ENCODE measurements at regions not wholly inside any gene's neighbourhood (a gene's known extent, or its start where the extent isn't known, plus 50 kb on each side); places are given as distances from the start of the nearest gene placed in this dataset.

DNA sequence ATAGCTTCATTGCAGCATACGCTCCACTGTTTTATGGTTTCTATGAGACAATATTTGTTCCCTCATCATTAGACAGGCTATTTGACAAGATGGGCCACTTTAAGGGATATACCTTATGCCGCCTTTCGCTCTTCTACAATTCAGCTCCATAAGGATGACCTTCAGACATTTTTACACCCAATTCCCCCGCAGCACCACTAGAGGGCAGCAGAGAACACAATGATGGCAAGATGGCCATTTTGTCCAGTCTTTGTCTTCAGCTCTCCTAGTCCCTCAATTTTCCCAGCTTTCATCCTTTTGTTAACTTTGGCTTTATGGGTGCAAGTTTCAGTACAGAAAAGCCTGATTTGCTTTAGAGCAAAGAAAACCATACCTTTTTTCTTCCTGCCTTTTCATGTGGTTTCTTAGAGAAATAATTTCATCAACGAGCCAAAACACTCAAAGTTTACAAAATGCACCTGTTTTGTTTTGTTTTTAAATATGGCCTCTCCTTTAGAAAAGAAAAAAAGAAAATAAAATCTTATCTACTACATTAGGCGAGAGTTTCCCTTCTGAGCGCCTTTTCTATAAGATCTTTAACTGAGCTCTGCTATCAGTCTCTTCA, 355.3 kb downstream of the TOX3 start:
- no peaks in the 10 kb centered on the region for H3K9me3 ChIP-seq (ENCODE audit: control insufficient read depth, low read length)
- H3K4me1 ChIP-seq (ENCODE audit: control insufficient read depth, insufficient read depth, low read length) = no peaks in the 10 kb centered on the region
- H3K27me3 ChIP-seq (ENCODE audit: control insufficient read depth, insufficient read depth, low read length, poor library complexity, severe bottlenecking) = no peaks in the 10 kb centered on the region
- H3K27ac ChIP-seq (ENCODE audit: insufficient read depth, low read depth, low read length, poor library complexity, severe bottlenecking) = no peak overlapping the region
- no peak overlapping the region for H3K4me3 ChIP-seq (ENCODE audit: insufficient read depth, low read depth, low read length)
- 60 to 61% methylated on average over 6 to 7 of the region's 7 CpGs for WGBS, 2 experiments
- no peaks in the 10 kb centered on the region for H3K36me3 ChIP-seq (ENCODE audit: control insufficient read depth, insufficient read depth, low read length)

DNA sequence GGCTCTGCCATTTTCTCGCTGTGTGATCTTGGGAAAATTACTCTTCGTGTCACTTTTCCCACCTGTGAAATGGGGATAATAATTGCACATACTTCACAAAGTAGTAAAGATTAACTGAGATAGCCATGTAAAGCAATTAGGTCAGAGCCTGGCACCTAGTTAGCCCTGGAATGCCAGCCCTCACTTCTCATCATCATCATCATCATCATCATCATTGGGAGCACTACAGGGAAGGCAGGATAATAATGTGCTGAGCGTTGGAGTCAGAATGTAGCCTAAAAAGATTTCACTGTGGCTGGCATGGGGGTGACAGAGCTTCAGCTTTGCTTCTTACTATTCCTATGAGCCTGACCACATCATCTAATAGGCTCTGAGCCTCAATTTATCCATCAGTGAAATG, 362.6 kb downstream of the TOX3 start:
- no peaks in the 10 kb centered on the region for H3K36me3 ChIP-seq (ENCODE audit: control insufficient read depth, insufficient read depth, low read length)
- no peak overlapping the region for H3K4me3 ChIP-seq (ENCODE audit: insufficient read depth, low read depth, low read length)
- no peaks in the 10 kb centered on the region for H3K27me3 ChIP-seq (ENCODE audit: control insufficient read depth, insufficient read depth, low read length, poor library complexity, severe bottlenecking)
- no peaks in the 10 kb centered on the region for H3K9me3 ChIP-seq (ENCODE audit: control insufficient read depth, low read length)
- H3K4me1 ChIP-seq (ENCODE audit: control insufficient read depth, insufficient read depth, low read length) = no peaks in the 10 kb centered on the region
- 98 to 100% methylated on average over 2 to 3 of the region's 3 CpGs for WGBS, 2 experiments
- H3K27ac ChIP-seq (ENCODE audit: insufficient read depth, low read depth, low read length, poor library complexity, severe bottlenecking) = no peak overlapping the region

DNA sequence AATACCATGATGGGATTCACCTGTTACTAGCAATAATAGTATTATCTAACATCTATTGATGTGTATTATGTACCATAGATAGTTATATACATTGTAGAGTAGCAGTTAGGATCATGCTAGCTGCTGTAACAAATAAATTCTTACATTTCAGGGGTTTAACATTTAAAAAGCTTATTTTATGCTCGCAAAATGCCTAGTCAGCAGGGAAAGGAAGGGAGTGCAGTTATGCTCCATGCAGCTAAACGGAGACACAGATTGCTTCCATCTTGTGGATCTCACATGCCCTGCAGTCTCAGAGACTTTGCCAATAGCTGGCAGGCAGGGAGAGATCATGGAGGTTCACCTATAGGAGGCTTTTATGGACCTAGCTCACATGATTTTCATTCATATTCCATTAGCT, 364.1 kb downstream of the TOX3 start:
- Histone ChIP-seq H3K4me1 (ENCODE audit: control insufficient read depth, insufficient read depth, low read length) (no peaks in the 10 kb centered on the region), H3K9me3 (ENCODE audit: control insufficient read depth, low read length) (no peaks in the 10 kb centered on the region), H3K4me3 (ENCODE audit: insufficient read depth, low read depth, low read length) (no peak overlapping the region), H3K36me3 (ENCODE audit: control insufficient read depth, insufficient read depth, low read length) (no peaks in the 10 kb centered on the region), H3K27me3 (ENCODE audit: control insufficient read depth, insufficient read depth, low read length, poor library complexity, severe bottlenecking) (no peaks in the 10 kb centered on the region), H3K27ac (ENCODE audit: insufficient read depth, low read depth, low read length, poor library complexity, severe bottlenecking) (no peak overlapping the region)
- WGBS, 2 experiments = 93 to 96% methylated on average over 2 of the region's 2 CpGs

DNA sequence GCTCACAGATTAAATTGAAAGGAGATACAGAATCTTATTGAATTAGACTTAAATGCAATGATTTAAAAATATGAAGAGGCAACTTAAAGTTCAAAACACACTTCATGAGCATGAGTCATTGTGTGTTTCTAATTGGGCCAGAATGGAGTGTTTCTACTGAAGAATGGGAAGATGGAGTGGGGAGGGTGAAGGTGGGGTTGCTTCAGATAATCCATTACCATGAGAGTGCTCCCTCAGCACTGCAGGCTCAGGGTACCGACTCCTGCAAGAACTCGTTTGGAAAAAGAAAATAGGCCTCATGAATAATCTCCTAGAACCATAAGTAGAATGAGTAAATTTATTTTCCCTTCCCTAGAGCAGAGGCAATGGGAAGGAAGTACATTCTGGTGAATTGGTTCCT, 372.8 kb downstream of the TOX3 start:
- no peak overlapping the region for H3K4me3 ChIP-seq (ENCODE audit: insufficient read depth, low read depth, low read length)
- no peaks in the 10 kb centered on the region for H3K9me3 ChIP-seq (ENCODE audit: control insufficient read depth, low read length)
- no peaks in the 10 kb centered on the region for H3K36me3 ChIP-seq (ENCODE audit: control insufficient read depth, insufficient read depth, low read length)
- H3K4me1 ChIP-seq (ENCODE audit: control insufficient read depth, insufficient read depth, low read length) = no peaks in the 10 kb centered on the region
- no peaks in the 10 kb centered on the region for H3K27me3 ChIP-seq (ENCODE audit: control insufficient read depth, insufficient read depth, low read length, poor library complexity, severe bottlenecking)
- no peak overlapping the region for H3K27ac ChIP-seq (ENCODE audit: insufficient read depth, low read depth, low read length, poor library complexity, severe bottlenecking)
- 83% methylated on average over 2 of the region's 2 CpGs; no CpG with 5 or more reads in 1 of the 2 experiments for WGBS, 2 experiments

DNA sequence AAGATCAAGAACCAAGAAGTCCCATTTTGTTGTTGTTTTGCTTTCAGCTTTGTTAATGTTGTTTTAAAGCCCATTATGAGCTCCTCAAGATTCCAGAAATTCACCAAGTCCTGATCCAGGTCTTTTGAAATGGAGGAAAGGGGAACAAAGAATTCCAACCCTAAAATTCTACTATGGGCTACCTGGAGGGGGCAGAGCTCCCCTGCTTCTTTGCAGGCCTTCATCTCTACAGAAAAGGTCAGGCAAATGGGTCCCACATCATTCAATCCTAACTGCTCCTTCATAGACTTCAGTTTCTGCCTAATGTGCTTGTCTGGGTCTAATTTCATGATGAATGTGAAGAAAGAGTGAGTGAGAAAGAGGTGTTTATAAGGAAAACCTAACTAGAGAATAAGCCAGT, 375.5 kb downstream of the TOX3 start:
- no peaks in the 10 kb centered on the region for H3K9me3 ChIP-seq (ENCODE audit: control insufficient read depth, low read length)
- no peaks in the 10 kb centered on the region for H3K4me1 ChIP-seq (ENCODE audit: control insufficient read depth, insufficient read depth, low read length)
- no peak overlapping the region for H3K4me3 ChIP-seq (ENCODE audit: insufficient read depth, low read depth, low read length)
- no peaks in the 10 kb centered on the region for H3K36me3 ChIP-seq (ENCODE audit: control insufficient read depth, insufficient read depth, low read length)
- H3K27me3 ChIP-seq (ENCODE audit: control insufficient read depth, insufficient read depth, low read length, poor library complexity, severe bottlenecking) = no peaks in the 10 kb centered on the region
- no peak overlapping the region for H3K27ac ChIP-seq (ENCODE audit: insufficient read depth, low read depth, low read length, poor library complexity, severe bottlenecking)

DNA sequence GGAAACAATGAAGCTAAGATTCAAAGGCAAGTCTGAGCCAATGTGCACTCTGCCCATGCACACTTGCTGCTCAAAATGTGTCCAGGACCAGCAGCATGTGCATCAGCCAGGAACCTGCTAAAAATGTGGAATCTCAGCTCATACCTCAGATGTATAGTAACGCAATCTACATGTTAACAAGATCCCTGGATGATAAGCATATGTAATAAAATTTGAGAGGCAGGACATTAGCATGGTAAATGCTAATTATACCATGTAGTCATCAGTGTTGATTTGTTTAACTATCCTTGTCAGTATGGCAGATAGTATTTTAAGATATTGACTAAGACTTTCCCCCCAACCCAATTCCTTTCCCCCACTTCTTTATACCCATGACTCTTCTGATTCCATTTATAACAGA, 379.6 kb downstream of the TOX3 start:
- Histone ChIP-seq H3K4me3 (ENCODE audit: insufficient read depth, low read depth, low read length) (no peak overlapping the region), H3K36me3 (ENCODE audit: control insufficient read depth, insufficient read depth, low read length) (no peaks in the 10 kb centered on the region)
- WGBS, 2 experiments = 100% methylated on average over 1 of the region's 1 CpG; no CpG with 5 or more reads in 1 of the 2 experiments

DNA sequence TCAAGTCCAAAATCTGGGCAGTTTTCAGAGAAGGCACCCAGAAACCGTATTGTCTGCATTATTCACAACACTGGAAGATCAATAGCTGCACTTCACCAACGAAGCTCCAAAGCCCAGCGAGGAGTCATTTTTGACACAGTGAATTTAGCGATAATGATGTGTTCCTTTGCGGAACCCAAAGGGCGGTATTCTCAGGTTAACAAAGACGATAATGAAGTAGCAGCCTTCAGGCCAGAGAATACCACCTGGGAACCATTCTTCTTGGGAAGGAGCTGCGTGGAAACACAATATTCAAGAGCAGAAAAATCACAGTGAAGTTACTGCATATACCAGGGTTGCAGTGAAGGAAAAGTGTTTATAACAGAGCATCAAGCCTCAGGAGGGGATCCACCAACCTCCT, 381.0 kb downstream of the TOX3 start:
- Histone ChIP-seq H3K36me3 (ENCODE audit: control insufficient read depth, insufficient read depth, low read length) (no peaks in the 10 kb centered on the region), H3K27me3 (ENCODE audit: control insufficient read depth, insufficient read depth, low read length, poor library complexity, severe bottlenecking) (no peaks in the 10 kb centered on the region)

More for the DNA sequence above, 379.6 kb downstream of the TOX3 start:
- Histone ChIP-seq H3K9me3 (ENCODE audit: control insufficient read depth, low read length) (no peaks in the 10 kb centered on the region), H3K27me3 (ENCODE audit: control insufficient read depth, insufficient read depth, low read length, poor library complexity, severe bottlenecking) (no peaks in the 10 kb centered on the region), H3K4me1 (ENCODE audit: control insufficient read depth, insufficient read depth, low read length) (no peaks in the 10 kb centered on the region), H3K27ac (ENCODE audit: insufficient read depth, low read depth, low read length, poor library complexity, severe bottlenecking) (no peak overlapping the region)

DNA sequence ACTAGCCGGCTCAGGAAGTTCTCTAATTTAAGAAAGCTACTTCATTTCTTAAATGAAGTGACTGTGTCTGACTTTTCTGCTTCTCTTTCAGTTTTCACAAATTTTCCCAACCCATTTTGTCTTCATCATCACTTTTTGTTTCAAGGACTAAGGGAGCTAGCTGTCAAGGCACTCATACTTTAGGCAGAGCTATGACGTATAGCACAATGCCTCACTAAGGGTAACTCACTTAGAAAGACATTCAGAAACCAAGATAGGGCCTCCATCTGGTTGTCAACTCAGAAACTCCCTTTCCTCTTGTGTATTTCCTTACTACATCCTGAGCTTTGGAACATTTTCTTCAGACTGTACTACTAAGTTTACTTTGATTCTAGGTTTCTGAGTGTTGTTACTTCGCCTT, 397.9 kb downstream of the TOX3 start:
- Histone ChIP-seq H3K9me3 (ENCODE audit: control insufficient read depth, low read length) (no peaks in the 10 kb centered on the region), H3K4me1 (ENCODE audit: control insufficient read depth, insufficient read depth, low read length) (no peaks in the 10 kb centered on the region), H3K4me3 (ENCODE audit: insufficient read depth, low read depth, low read length) (no peak overlapping the region), H3K27me3 (ENCODE audit: control insufficient read depth, insufficient read depth, low read length, poor library complexity, severe bottlenecking) (no peaks in the 10 kb centered on the region), H3K27ac (ENCODE audit: insufficient read depth, low read depth, low read length, poor library complexity, severe bottlenecking) (no peak overlapping the region), H3K36me3 (ENCODE audit: control insufficient read depth, insufficient read depth, low read length) (no peaks in the 10 kb centered on the region)
- WGBS, 2 experiments = 94 to 98% methylated on average over 2 to 3 of the region's 3 CpGs

More for the DNA sequence above, 381.0 kb downstream of the TOX3 start:
- WGBS, 2 experiments = 93 to 95% methylated on average over 8 of the region's 8 CpGs
- no peak overlapping the region for H3K27ac ChIP-seq (ENCODE audit: insufficient read depth, low read depth, low read length, poor library complexity, severe bottlenecking)
- no peaks in the 10 kb centered on the region for H3K9me3 ChIP-seq (ENCODE audit: control insufficient read depth, low read length)
- H3K4me1 ChIP-seq (ENCODE audit: control insufficient read depth, insufficient read depth, low read length) = no peaks in the 10 kb centered on the region
- H3K4me3 ChIP-seq (ENCODE audit: insufficient read depth, low read depth, low read length) = no peak overlapping the region

DNA sequence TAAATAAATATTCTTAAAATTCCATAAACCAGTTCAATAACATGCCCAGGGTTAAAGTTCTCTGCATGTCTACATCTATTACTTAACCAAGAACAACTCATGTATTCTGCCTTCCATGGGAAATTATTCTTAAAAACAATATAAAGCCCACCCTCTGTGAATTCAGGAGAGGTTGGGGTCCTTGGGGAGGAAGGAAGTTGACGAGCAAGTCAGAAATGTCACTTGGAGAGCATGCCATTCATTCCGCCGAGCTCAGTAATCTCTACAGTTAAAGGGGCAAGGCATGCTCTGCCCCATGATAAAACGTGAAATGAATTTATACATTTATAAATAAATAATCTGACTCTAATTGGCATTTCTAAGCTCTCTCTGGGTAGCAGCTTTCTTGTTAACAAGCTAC, 405.1 kb downstream of the TOX3 start:
- no peaks in the 10 kb centered on the region for H3K36me3 ChIP-seq (ENCODE audit: control insufficient read depth, insufficient read depth, low read length)
- no peaks in the 10 kb centered on the region for H3K4me1 ChIP-seq (ENCODE audit: control insufficient read depth, insufficient read depth, low read length)
- no peak overlapping the region for H3K4me3 ChIP-seq (ENCODE audit: insufficient read depth, low read depth, low read length)
- no peaks in the 10 kb centered on the region for H3K9me3 ChIP-seq (ENCODE audit: control insufficient read depth, low read length)
- WGBS, 2 experiments = 48 to 75% methylated on average over 3 to 4 of the region's 4 CpGs
- H3K27ac ChIP-seq (ENCODE audit: insufficient read depth, low read depth, low read length, poor library complexity, severe bottlenecking) = no peak overlapping the region
- no peaks in the 10 kb centered on the region for H3K27me3 ChIP-seq (ENCODE audit: control insufficient read depth, insufficient read depth, low read length, poor library complexity, severe bottlenecking)

DNA sequence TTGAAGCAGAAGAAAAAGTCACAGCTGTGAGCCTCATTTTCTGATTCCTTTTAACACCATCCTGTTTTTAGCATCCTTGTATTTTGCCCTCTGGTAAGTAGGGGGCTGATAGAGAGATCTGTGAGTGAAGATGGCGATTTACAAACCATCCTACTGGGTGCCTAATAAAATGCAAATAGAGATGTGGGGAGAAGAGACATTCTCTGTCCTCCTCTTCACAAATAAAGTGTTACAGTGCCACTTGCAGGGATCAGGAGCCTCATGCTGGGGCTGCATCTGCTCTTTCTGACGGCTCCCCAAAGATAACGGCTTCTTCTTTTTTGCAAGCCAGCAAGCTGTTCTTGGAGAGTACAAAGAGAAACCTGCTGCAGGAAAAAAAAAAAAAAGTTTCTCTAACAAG, 418.6 kb downstream of the TOX3 start:
- Histone ChIP-seq H3K36me3 (ENCODE audit: control insufficient read depth, insufficient read depth, low read length) (no peaks in the 10 kb centered on the region), H3K4me1 (ENCODE audit: control insufficient read depth, insufficient read depth, low read length) (no peaks in the 10 kb centered on the region), H3K27ac (ENCODE audit: insufficient read depth, low read depth, low read length, poor library complexity, severe bottlenecking) (no peak overlapping the region), H3K27me3 (ENCODE audit: control insufficient read depth, insufficient read depth, low read length, poor library complexity, severe bottlenecking) (no peaks in the 10 kb centered on the region), H3K9me3 (ENCODE audit: control insufficient read depth, low read length) (no peaks in the 10 kb centered on the region), H3K4me3 (ENCODE audit: insufficient read depth, low read depth, low read length) (no peak overlapping the region)
- 14 to 23% methylated on average over 3 of the region's 3 CpGs for WGBS, 2 experiments

DNA sequence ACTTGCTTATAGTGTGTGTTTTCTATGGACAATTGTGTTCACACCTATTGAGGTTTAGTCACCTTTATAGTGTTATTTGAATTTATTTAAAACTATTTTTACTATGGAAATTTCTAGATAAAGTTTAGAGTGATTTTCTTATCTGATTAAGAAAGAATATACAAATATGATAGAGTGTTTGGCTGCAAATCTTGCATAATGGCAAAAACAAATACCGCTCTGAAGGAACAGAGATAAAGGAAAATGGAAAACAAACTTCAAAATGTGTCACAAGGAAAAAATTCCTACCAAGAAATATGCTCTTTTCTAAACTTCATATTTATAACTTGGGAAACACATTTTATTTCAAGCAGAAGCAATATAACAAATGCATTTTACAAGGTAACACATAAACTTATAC, 423.1 kb downstream of the TOX3 start:
- H3K27me3 ChIP-seq (ENCODE audit: control insufficient read depth, insufficient read depth, low read length, poor library complexity, severe bottlenecking) = no peaks in the 10 kb centered on the region
- no peak overlapping the region for H3K4me3 ChIP-seq (ENCODE audit: insufficient read depth, low read depth, low read length)
- no peaks in the 10 kb centered on the region for H3K9me3 ChIP-seq (ENCODE audit: control insufficient read depth, low read length)
- no peaks in the 10 kb centered on the region for H3K36me3 ChIP-seq (ENCODE audit: control insufficient read depth, insufficient read depth, low read length)
- WGBS, 2 experiments = 75 to 90% methylated on average over 1 of the region's 1 CpG
- no peak overlapping the region for H3K27ac ChIP-seq (ENCODE audit: insufficient read depth, low read depth, low read length, poor library complexity, severe bottlenecking)
- no peaks in the 10 kb centered on the region for H3K4me1 ChIP-seq (ENCODE audit: control insufficient read depth, insufficient read depth, low read length)
